ENCODE measurements at regions not wholly inside any gene's neighbourhood (a gene's known extent, or its start where the extent isn't known, plus 50 kb on each side); places are given as distances from the start of the nearest gene placed in this dataset.

GRCh38 chr4:35975617-35976355 is 268.5 kb downstream of the ARAP2 start:
- no peak for DNase-seq

- no peak for DNase-seq
Measured at GRCh38 chr4:35978551-35978950, 265.8 kb downstream of the ARAP2 start.

GRCh38 chr4:35982318-35982717 is 262.0 kb downstream of the ARAP2 start:
- no peak for DNase-seq

- no peak for DNase-seq
Measured at GRCh38 chr4:35986537-35986936, 257.8 kb downstream of the ARAP2 start.

- DNase-seq, result no peak
Measured at GRCh38 chr4:35993606-35994005, 250.7 kb downstream of the ARAP2 start.

- no peak for DNase-seq
Measured at GRCh38 chr4:36000941-36001557, 243.3 kb downstream of the ARAP2 start.

GRCh38 chr4:36003051-36003450 is 241.3 kb downstream of the ARAP2 start:
- no peak for DNase-seq

- DNase-seq, result peak; percentile 30
Measured at GRCh38 chr4:36004204-36004851, 240.0 kb downstream of the ARAP2 start.

GRCh38 chr4:36006226-36006625 is 238.1 kb downstream of the ARAP2 start:
- no peak for DNase-seq

GRCh38 chr4:36010397-36010929 is 233.9 kb downstream of the ARAP2 start:
- DNase-seq, result no peak

GRCh38 chr4:36011381-36011780 is 232.9 kb downstream of the ARAP2 start:
- no peak for DNase-seq

- DNase-seq, result no peak
Measured at GRCh38 chr4:36012503-36012902, 231.8 kb downstream of the ARAP2 start.

- DNase-seq, result no peak
Measured at GRCh38 chr4:36013206-36013605, 231.1 kb downstream of the ARAP2 start.

Data from eye (tissue), 1 donor.